Psoas muscle (tissue), 7 donors: ENCODE measurements at regions not wholly inside any gene's neighbourhood (a gene's known extent, or its start where the extent isn't known, plus 50 kb on each side); places are given as distances from the start of the nearest gene placed in this dataset.

ENCODE experiments used
- ATAC-seq, 4 donors: fragments of 200-7000 bp; cut with Tn5 transposase; one replicate each; pipeline ENCODE4 v1.9.1; 2020; ENCODE audit warnings: moderate library complexity in 3 of 4, mild to moderate bottlenecking in 2 of 4
- DNase-seq, 2 donors: peaks; one replicate each; pipeline ENCODE4 v3.0.0-alpha.2; 2020
- H3K27ac ChIP-seq: fragments of 200-600 bp; one replicate; pipeline ENCODE4 v1.8.0; 2022
- H3K27me3 ChIP-seq, 3 donors: fragments of 200-600 bp in 1 of 3; one replicate each; pipeline versions ENCODE4 v1.6.1 to v1.8.0; 2013 to 2022; ENCODE audit warnings: low read length in 2 of 3, mild to moderate bottlenecking in 2 of 3, moderate library complexity in 1 of 3; ENCODE audit not compliant: insufficient read depth in 3 of 3
- H3K36me3 ChIP-seq, 2 donors: fragments of 200-600 bp in 1 of 2; one replicate each; pipeline versions ENCODE4 v1.6.1 to v1.8.0; 2013 to 2022; ENCODE audit warnings: low read depth in 1 of 2, mild to moderate bottlenecking in 1 of 2, moderate library complexity in 1 of 2; ENCODE audit not compliant: insufficient read depth in 1 of 2
- H3K4me1 ChIP-seq: fragments of 200-600 bp; one replicate; pipeline ENCODE4 v1.8.0; 2022
- H3K4me3 ChIP-seq: fragments of 200-600 bp; one replicate; pipeline ENCODE4 v1.8.0; 2022; ENCODE audit warnings: mild to moderate bottlenecking
- H3K9me3 ChIP-seq: fragments of 200-600 bp; one replicate; pipeline ENCODE4 v1.8.0; 2022
- CTCF ChIP-seq: fragments of 200-600 bp; IDR thresholded peaks from one replicate; pipeline ENCODE4 v1.8.0; 2022; ENCODE audit warnings: antibody characterized with exemption
- WGBS, 3 donors: extraction: QIAGEN DNeasy Blood & Tissue Kit; methylation state at CpG; one replicate each; pipeline versions ENCODE4 v1.1.6 to v1.1.7; 2013; 5-methylcytosine and 5-hydroxymethylcytosine counted together
- intact Hi-C, 2 donors: fragments of 100-400 bp; cut with DNase I; formaldehyde crosslinking; loops; one replicate each; pipeline versions ENCODE4 v1.11.0 to v1.14.2; 2022
- donor health status: healthy with polysubstance abuse.
- donor health status: DM: no; HTN: no; CAD: no; lungs with moderate emphysema.
- donor health status: Bipolar disorder and iron deficiency.
- donor health status: healthy.
- donor health status: DM: yes; HTN: yes; CAD: no.
- donor health status: DM: no; HTN: no; CAD: no.
- donor health status: DM: yes; HTN: yes; CAD: no.

DNA sequence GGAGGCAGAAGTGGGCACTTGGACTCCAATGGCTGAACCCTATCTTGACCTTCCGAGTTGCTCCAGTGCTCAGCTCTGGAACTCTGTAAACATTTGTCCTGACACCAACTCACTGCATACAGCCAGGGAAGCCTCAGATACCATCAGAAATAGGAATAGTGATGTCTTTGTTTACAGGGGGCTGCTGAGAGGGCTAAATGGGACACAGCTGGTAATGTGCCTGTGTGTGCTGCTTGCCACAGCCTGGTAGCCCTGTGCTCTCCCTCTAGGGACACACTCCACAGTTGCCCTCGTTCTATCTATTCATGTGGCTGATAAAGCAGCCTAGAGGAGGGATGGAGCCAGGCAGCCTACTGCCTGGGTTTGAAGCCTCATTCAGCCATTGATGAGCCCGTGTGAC lies 559.8 kb downstream of the MIAT start:
- Histone ChIP-seq H3K36me3 (no peaks in the 10 kb centered on the region), H3K4me3 (no peak overlapping the region), H3K27me3 (peaks cover 0 to 46% (median 2%) of the 10 kb centered on the region in 3 donors), H3K27ac (no peak overlapping the region), H3K4me1 (no peaks in the 10 kb centered on the region), H3K9me3 (no peaks in the 10 kb centered on the region)
- 71 to 79% (median 76%) methylated on average over 3 of the region's 3 CpGs for WGBS, 3 donors
- TF ChIP-seq CTCF, result no peak
- intact Hi-C loops, result no loop called here
- no peak for ATAC-seq
- no peak for DNase-seq

- no peak for TF ChIP-seq CTCF
- intact Hi-C loops, result no loop called here
- Histone ChIP-seq H3K36me3 (no peaks in the 10 kb centered on the region), H3K4me3 (no peak overlapping the region), H3K27ac (no peak overlapping the region), H3K4me1 (no peaks in the 10 kb centered on the region), H3K27me3 (peaks cover 0 to 43% (median 2%) of the 10 kb centered on the region in 3 donors), H3K9me3 (peaks cover 3% of the 10 kb centered on the region)
- 39 to 40% (median 39%) methylated on average over 16 of the region's 16 CpGs for WGBS, 3 donors
- DNase-seq (peak; percentile 31 to 63), ATAC-seq (peak in 1 of 4 donors; percentile 52)
Observed at GRCh38 chr22:27218012-27218920, 560.9 kb downstream of the MIAT start.

GRCh38 chr22:27219036-27219435 lies 561.6 kb downstream of the MIAT start:
- DNase-seq, result no peak
- intact Hi-C loops, result no loop called here
- no peak for TF ChIP-seq CTCF

DNA sequence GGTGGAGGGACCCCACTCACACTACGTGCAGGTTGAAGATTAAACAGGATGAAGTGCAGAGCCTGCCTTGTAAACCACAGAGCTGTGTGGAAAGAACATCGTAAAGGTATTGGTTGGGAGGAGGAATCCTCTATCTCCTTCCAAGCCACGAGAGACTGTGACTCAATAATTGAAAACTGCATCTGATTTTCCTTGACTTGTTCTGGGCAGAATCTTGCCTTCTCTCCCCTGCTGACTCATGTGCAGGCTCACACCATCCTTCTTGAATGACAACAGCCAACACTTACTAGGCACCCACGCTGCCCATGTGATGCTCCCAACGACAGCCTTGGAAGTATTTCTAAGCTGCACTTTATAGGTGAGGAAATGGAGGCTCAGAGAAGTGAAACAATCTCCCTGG lies 563.0 kb downstream of the MIAT start:
- Histone ChIP-seq H3K27ac (no peak overlapping the region), H3K9me3 (peaks cover 3% of the 10 kb centered on the region), H3K36me3 (no peaks in the 10 kb centered on the region), H3K4me1 (no peaks in the 10 kb centered on the region), H3K4me3 (no peak overlapping the region), H3K27me3 (peaks cover 0 to 45% (median 0%) of the 10 kb centered on the region in 3 donors)
- WGBS, 3 donors, result 52 to 74% (median 57%) methylated on average over 5 of the region's 5 CpGs
- DNase-seq (peak in 1 of 2 donors; percentile 27), ATAC-seq (peak in 1 of 4 donors; percentile 26)
- no peak for TF ChIP-seq CTCF
- intact Hi-C loops, result no loop called here

More at GRCh38 chr22:27219036-27219435, 561.6 kb downstream of the MIAT start:
- Histone ChIP-seq H3K4me3 (no peak overlapping the region), H3K27ac (no peak overlapping the region), H3K27me3 (peaks cover 0 to 41% (median 2%) of the 10 kb centered on the region in 3 donors), H3K4me1 (no peaks in the 10 kb centered on the region), H3K9me3 (peaks cover 3% of the 10 kb centered on the region), H3K36me3 (no peaks in the 10 kb centered on the region)
- 83 to 89% (median 89%) methylated on average over 2 of the region's 2 CpGs for WGBS, 3 donors
- ATAC-seq, result no peak
